ENCODE measurements at regions not wholly inside any gene's neighbourhood (a gene's known extent, or its start where the extent isn't known, plus 50 kb on each side); places are given as distances from the start of the nearest gene placed in this dataset.

DNA sequence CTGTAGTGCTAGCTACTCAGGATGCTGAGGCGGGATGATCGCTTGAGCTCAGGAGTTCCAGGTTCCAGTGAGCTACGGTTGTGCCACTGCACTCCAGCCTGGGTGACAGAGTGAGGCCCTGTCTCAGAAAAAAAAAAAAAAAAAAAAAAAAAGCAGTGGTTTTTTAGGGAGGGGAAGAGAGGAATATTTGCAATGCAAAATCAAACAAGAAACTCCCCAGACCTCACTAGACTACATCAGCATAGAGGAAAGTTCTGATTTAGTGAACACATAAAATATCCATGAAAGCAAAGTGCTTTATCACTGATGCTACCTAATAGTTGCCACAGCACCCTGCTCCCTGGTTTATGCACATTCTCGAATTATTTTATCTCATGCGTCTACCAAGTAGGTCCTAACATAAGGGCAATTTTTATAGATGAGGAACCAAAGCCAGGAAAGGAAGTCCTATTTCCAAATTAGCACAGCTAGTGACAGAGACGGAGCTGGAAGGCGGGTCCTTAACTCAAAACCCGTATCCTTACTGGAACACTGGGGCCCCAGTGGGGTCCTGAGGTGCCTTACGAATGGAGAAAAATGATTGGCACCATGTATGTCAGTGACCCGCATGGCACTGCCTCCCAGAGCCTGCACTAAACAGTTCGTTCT is 50.7 kb upstream of the GPR157 start (continued):
- TF ChIP-seq ATF3 (IDR thresholded peaks at IDR 0.05; ENCODE audit: insufficient read depth, low read depth, low read length) (no peak), MAX (IDR thresholded peaks at IDR 0.05) (no peak), E2F6 (IDR thresholded peaks at IDR 0.05) (no peak), BACH1 (IDR thresholded peaks at IDR 0.05; ENCODE audit: low read length) (no peak), POLR2A (IDR thresholded peaks at IDR 0.05; ENCODE audit: control extremely low read depth in 1 of 2, low read depth in 2 of 2, low read length in 2 of 2) (no peak), TAF1 (IDR thresholded peaks at IDR 0.05; ENCODE audit: low read depth, low read length) (no peak), USF2 (IDR thresholded peaks at IDR 0.05; ENCODE audit: low read length) (no peak), MAFK (IDR thresholded peaks at IDR 0.05; ENCODE audit: low read depth, low read length) (no peak), RNF2 (IDR thresholded peaks at IDR 0.05; ENCODE audit: borderline replicate concordance, low read depth, low read length, missing control alignments, poor library complexity, severe bottlenecking) (no peak), SIX5 (IDR thresholded peaks at IDR 0.05; ENCODE audit: low read depth, low read length) (no peak), ZNF274 (IDR thresholded peaks at IDR 0.05; ENCODE audit: borderline replicate concordance, extremely low read depth, low read length) (no peak)

Measured in H1 (cell line).